Transverse colon (tissue), 4 donors: ENCODE measurements at regions not wholly inside any gene's neighbourhood (a gene's known extent, or its start where the extent isn't known, plus 50 kb on each side); places are given as distances from the start of the nearest gene placed in this dataset.

ENCODE experiments used
- DNase-seq: peaks from one replicate; pipeline ENCODE4 v3.0.0-alpha.2; 2019
- H3K27ac ChIP-seq, 4 donors: fragments of 200-600 bp; sonication (generic); 2 replicates each; pipeline ENCODE4 v1.5.1; 2016 to 2018; ENCODE audit warnings: inconsistent platforms in 4 of 4
- H3K27me3 ChIP-seq: fragments of 200-600 bp; sonication (generic); 2 replicates; pipeline ENCODE4 v1.5.1; 2017; ENCODE audit warnings: inconsistent platforms
- H3K36me3 ChIP-seq, 4 donors: fragments of 200-600 bp; sonication (generic); 2 replicates each; pipeline ENCODE4 v1.5.1; 2017 to 2019; ENCODE audit warnings: inconsistent platforms in 4 of 4
- H3K4me1 ChIP-seq, 4 donors: fragments of 200-600 bp; sonication (generic); 2 replicates each; pipeline ENCODE4 v1.5.1; 2017 to 2020; ENCODE audit warnings: inconsistent platforms in 4 of 4
- H3K4me3 ChIP-seq, 4 donors: fragments of 200-600 bp; sonication (generic); 1 replicate in 1 of 4; 2 replicates in 3 of 4; pipeline versions ENCODE4 v1.5.1 to v1.6.1; 2017 to 2019; ENCODE audit warnings: inconsistent platforms in 4 of 4
- H3K9me3 ChIP-seq, 2 donors: fragments of 200-600 bp; sonication (generic); 2 replicates each; pipeline ENCODE4 v1.5.1; 2017 to 2019; ENCODE audit warnings: inconsistent platforms in 2 of 2
- EP300 ChIP-seq: sonication (generic); formaldehyde crosslinking; IDR thresholded peaks from one replicate; pipeline ENCODE4 v1.6.1; 2017; ENCODE audit warnings: antibody characterized with exemption, low read depth
- POLR2A ChIP-seq: fragments of 450-650 bp; IDR thresholded peaks from one replicate; pipeline ENCODE4 v1.6.1; 2016; ENCODE audit warnings: antibody characterized with exemption, mild to moderate bottlenecking, moderate library complexity
- POLR2AphosphoS5 ChIP-seq, 3 donors: sonication (generic); formaldehyde crosslinking; IDR thresholded peaks; one replicate each; pipeline ENCODE4 v1.6.1; 2016; ENCODE audit warnings: antibody characterized with exemption in 3 of 3
- WGBS, 2 donors: methylation state at CpG; one replicate each; pipeline ENCODE4 v1.1.5; 2018; ENCODE audit warnings: low coverage in 1 of 2; 5-methylcytosine and 5-hydroxymethylcytosine counted together
- in situ Hi-C, 4 donors: fragments of 200-750 bp; cut with MboI; loops; one replicate each; pipeline versions ENCODE4 v1.15.0 to v1.15.1; 2017; ENCODE audit warnings: low sequenced_read_pairs in 3 of 4, low pct_ligation_motif_present in 1 of 4, low pct_unique_long_range_greater_than_20kb in 1 of 4
- intact Hi-C: fragments of 100-400 bp; cut with DNase I; formaldehyde crosslinking; loops from one replicate; pipeline ENCODE4 v1.15.1; 2023; ENCODE audit warnings: low total_unique reads
- TF ChIP-seq, protein P1 (sequence below), 5 experiments: fragments of 200-600 bp in 3 of 5; fragments of 450-650 bp in 2 of 5; sonication (generic) in 3 of 5; IDR thresholded peaks; 1 replicate in 2 of 5; 2 replicates in 3 of 5; pipeline ENCODE4 v1.5.1; 2016 to 2017; ENCODE audit warnings: antibody characterized with exemption in 5 of 5, inconsistent platforms in 3 of 5, mild to moderate bottlenecking in 2 of 5, moderate library complexity in 1 of 5

DNA sequence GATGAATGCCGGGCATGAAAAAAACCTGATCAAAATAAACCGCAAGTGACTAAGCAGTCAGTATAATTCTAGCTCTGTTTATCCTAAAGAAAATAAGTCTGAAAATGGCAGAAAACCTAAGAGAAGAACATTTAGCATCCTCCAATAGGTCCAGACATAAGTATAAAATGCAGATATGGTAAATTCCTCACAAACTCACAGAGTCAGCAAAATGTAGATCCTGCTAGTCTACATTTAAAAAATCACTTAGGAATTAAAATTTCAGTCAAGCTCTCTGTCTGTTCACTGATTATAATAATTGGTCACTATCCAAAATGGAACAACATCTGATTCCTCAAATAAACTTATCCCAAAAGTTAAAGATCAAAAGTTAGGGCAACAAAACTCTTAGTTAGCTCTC, 95.1 kb downstream of the DIO2 start:
- in situ Hi-C loops = no loop called here
- TF ChIP-seq, protein P1, sequence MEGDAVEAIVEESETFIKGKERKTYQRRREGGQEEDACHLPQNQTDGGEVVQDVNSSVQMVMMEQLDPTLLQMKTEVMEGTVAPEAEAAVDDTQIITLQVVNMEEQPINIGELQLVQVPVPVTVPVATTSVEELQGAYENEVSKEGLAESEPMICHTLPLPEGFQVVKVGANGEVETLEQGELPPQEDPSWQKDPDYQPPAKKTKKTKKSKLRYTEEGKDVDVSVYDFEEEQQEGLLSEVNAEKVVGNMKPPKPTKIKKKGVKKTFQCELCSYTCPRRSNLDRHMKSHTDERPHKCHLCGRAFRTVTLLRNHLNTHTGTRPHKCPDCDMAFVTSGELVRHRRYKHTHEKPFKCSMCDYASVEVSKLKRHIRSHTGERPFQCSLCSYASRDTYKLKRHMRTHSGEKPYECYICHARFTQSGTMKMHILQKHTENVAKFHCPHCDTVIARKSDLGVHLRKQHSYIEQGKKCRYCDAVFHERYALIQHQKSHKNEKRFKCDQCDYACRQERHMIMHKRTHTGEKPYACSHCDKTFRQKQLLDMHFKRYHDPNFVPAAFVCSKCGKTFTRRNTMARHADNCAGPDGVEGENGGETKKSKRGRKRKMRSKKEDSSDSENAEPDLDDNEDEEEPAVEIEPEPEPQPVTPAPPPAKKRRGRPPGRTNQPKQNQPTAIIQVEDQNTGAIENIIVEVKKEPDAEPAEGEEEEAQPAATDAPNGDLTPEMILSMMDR (IDR thresholded peaks at IDR 0.05) = no peak
- TF ChIP-seq EP300 (no peak), POLR2AphosphoS5 (IDR thresholded peaks at IDR 0.05) (no peak), POLR2A (no peak)
- no peaks in the 10 kb centered on the region for H3K36me3 ChIP-seq
- H3K27ac ChIP-seq = no peak overlapping the region
- H3K9me3 ChIP-seq = no peaks in the 10 kb centered on the region
- H3K27me3 ChIP-seq = no peaks in the 10 kb centered on the region
- no peaks in the 10 kb centered on the region for H3K4me1 ChIP-seq
- DNase-seq = no peak
- WGBS, 2 donors = 81% methylated on average over 2 of the region's 2 CpGs
- H3K4me3 ChIP-seq = no peak overlapping the region
- intact Hi-C loops = no loop called here

DNA sequence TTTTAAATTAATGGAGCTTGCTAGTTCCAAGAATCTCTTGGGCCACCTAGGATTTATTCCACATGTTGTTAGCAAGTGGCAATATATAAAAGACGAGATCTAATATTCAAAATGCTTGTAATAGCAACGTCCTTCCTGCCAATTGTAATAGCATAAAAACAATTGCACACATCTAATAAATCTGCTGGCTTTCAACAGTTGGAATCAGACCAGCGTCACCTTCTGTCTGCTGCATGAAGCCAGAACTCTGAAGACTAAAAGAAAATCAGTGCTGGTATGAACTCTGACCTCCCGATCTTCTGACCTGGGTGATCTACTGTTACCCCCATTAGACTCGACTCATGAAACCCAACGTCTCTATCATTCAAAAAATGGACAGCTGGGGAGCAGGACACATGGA, 100.6 kb downstream of the DIO2 start:
- Histone ChIP-seq H3K27ac (no peak overlapping the region), H3K9me3 (no peaks in the 10 kb centered on the region), H3K36me3 (no peaks in the 10 kb centered on the region), H3K4me3 (no peak overlapping the region), H3K4me1 (no peaks in the 10 kb centered on the region), H3K27me3 (no peaks in the 10 kb centered on the region)
- WGBS, 2 donors = 43 to 66% methylated on average over 4 to 6 of the region's 6 CpGs
- in situ Hi-C loops = no loop called here
- no peak for DNase-seq
- intact Hi-C loops = no loop called here
- TF ChIP-seq EP300 (no peak), POLR2A (no peak), POLR2AphosphoS5 (IDR thresholded peaks at IDR 0.05) (no peak)
- TF ChIP-seq, protein P1 (IDR thresholded peaks at IDR 0.05) = no peak

DNA sequence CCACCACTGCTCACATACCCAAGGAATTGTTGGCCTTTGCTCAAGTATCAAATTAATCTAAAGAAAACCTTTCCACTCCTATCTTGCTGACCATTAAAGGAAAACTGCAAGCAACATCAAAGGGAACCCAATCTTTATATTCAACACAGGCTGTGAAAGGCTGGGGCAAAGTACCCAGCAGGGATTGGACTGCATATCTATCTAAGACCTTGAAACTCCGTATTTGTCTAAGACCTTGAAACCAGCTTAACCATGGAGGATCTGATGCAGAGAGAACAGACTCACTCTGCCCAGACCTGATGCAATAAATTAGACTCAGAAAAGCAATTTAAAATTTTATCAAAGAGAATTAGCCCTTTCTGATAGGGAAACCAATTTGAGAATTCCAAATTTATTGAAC, 102.2 kb downstream of the DIO2 start:
- intact Hi-C loops = no loop called here
- Histone ChIP-seq H3K36me3 (no peaks in the 10 kb centered on the region), H3K27me3 (no peaks in the 10 kb centered on the region), H3K27ac (no peak overlapping the region), H3K9me3 (no peaks in the 10 kb centered on the region), H3K4me3 (no peak overlapping the region), H3K4me1 (no peaks in the 10 kb centered on the region)
- no peak for TF ChIP-seq EP300
- TF ChIP-seq POLR2A = no peak
- TF ChIP-seq, protein P1 (IDR thresholded peaks at IDR 0.05) = no peak
- TF ChIP-seq POLR2AphosphoS5 (IDR thresholded peaks at IDR 0.05) = no peak
- DNase-seq = no peak
- in situ Hi-C loops = no loop called here
- WGBS, 2 donors = 67 to 78% methylated on average over 1 of the region's 1 CpG

DNA sequence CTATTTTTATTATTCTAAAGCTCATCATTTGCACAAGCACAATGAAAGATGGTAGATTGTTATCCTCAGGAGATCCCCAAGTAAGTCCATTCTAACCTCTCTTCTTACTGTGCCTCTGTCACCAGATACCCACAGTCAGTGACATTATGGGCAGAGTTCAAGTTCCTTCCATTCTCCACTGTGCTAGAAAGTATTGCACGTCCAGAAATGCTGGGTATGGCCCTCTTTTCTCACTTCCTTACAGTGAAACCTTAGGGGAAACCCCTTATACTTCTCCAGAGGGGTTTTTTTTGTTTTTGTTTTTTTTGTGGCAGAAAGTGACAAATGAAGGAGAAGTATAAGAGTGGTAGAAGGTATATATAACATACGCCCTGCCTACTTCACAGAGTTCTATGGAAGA, 102.9 kb downstream of the DIO2 start:
- Histone ChIP-seq H3K27ac (no peak overlapping the region), H3K27me3 (no peaks in the 10 kb centered on the region), H3K9me3 (no peaks in the 10 kb centered on the region), H3K4me1 (no peaks in the 10 kb centered on the region), H3K36me3 (no peaks in the 10 kb centered on the region), H3K4me3 (no peak overlapping the region)
- no peak for DNase-seq
- intact Hi-C loops (no loop called here), in situ Hi-C loops (no loop called here)
- WGBS, 2 donors = 30 to 55% methylated on average over 2 of the region's 2 CpGs
- no peak for TF ChIP-seq POLR2A
- TF ChIP-seq EP300 = no peak
- no peak for TF ChIP-seq POLR2AphosphoS5 (IDR thresholded peaks at IDR 0.05)
- TF ChIP-seq, protein P1 (IDR thresholded peaks at IDR 0.05) = no peak
